Chondrocyte (in vitro differentiated cells): ENCODE measurements at regions not wholly inside any gene's neighbourhood (a gene's known extent, or its start where the extent isn't known, plus 50 kb on each side); places are given as distances from the start of the nearest gene placed in this dataset.

ENCODE experiments used
- DNase-seq: peaks from one replicate; pipeline ENCODE4 v3.0.0; 2021; ENCODE audit warnings: mixed read lengths, low spot score
- H3K27ac Mint-ChIP-seq: one replicate; pipeline ENCODE4 v1.8.0; 2021; ENCODE audit warnings: mild to moderate bottlenecking, moderate library complexity, mixed read lengths; ENCODE audit not compliant: unreplicated experiment
- H3K27me3 Mint-ChIP-seq: 2 replicates; pipeline ENCODE4 v1.8.0; 2021; ENCODE audit warnings: low read depth, mixed read lengths
- H3K36me3 Mint-ChIP-seq: 2 replicates; pipeline ENCODE4 v1.8.0; 2021; ENCODE audit warnings: low read depth, mixed read lengths
- H3K4me1 Mint-ChIP-seq: 2 replicates; pipeline ENCODE4 v1.8.0; 2021; ENCODE audit warnings: low read depth, mild to moderate bottlenecking, mixed read lengths
- H3K4me3 Mint-ChIP-seq: one replicate; pipeline ENCODE4 v1.8.0; 2021; ENCODE audit warnings: mild to moderate bottlenecking, moderate library complexity, mixed read lengths; ENCODE audit not compliant: unreplicated experiment
- H3K9me3 Mint-ChIP-seq: 2 replicates; pipeline ENCODE4 v1.8.0; 2021; ENCODE audit warnings: low read depth, mixed read lengths
- TF ChIP-seq, protein P1 (sequence below): fragments of 200-600 bp; sonication (generic); IDR thresholded peaks from 2 replicates; pipeline ENCODE4 v1.5.0; 2021; ENCODE audit warnings: antibody characterized with exemption, mild to moderate bottlenecking, moderate library complexity

DNA sequence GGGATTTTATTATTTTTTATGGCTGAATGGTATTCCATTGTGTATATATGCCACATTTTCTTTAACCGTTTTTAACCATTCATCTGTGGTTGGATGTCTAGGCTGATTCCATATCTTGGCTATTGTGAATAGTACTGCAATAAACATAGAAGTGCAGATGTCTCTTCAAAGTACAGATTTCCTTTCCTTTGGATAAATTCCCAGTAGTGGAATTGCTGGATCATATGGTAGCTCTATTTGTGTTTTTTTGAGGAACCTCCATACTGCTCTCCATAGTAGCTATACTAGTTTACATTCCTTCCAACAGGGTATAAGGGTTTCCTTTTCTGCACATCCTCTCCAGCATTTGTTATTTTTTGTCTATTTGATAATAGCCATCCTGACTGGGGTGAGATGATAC, 71.9 kb upstream of the SEZ6L start:
- no peak for DNase-seq
- no peaks in the 10 kb centered on the region for H3K36me3 Mint-ChIP-seq
- peaks cover 8% of the 10 kb centered on the region for H3K9me3 Mint-ChIP-seq
- H3K4me1 Mint-ChIP-seq = no peaks in the 10 kb centered on the region
- peaks cover 3% of the 10 kb centered on the region for H3K27me3 Mint-ChIP-seq
- TF ChIP-seq, protein P1, sequence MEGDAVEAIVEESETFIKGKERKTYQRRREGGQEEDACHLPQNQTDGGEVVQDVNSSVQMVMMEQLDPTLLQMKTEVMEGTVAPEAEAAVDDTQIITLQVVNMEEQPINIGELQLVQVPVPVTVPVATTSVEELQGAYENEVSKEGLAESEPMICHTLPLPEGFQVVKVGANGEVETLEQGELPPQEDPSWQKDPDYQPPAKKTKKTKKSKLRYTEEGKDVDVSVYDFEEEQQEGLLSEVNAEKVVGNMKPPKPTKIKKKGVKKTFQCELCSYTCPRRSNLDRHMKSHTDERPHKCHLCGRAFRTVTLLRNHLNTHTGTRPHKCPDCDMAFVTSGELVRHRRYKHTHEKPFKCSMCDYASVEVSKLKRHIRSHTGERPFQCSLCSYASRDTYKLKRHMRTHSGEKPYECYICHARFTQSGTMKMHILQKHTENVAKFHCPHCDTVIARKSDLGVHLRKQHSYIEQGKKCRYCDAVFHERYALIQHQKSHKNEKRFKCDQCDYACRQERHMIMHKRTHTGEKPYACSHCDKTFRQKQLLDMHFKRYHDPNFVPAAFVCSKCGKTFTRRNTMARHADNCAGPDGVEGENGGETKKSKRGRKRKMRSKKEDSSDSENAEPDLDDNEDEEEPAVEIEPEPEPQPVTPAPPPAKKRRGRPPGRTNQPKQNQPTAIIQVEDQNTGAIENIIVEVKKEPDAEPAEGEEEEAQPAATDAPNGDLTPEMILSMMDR = no peak
- no peak overlapping the region for H3K27ac Mint-ChIP-seq
- no peak overlapping the region for H3K4me3 Mint-ChIP-seq

DNA sequence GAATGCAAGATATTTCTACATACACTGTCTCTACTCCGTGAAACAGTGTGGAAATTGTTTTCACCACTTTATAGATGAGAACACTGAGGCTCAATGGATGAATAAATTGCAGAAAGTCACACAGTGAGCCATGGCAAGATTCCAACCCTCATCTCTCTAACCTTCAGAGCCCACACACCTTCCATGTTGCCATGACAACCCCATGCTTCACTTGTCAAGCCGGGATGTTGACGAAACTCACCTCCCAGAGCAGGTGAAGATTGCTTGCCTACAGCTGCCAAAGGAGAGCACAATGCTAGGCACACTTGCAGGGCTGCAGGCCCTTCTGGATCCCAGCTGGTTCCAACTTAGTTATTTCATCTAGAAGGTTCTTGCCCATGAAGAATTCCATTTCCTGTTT, 71.4 kb upstream of the SEZ6L start:
- no peak overlapping the region for H3K4me3 Mint-ChIP-seq
- no peaks in the 10 kb centered on the region for H3K36me3 Mint-ChIP-seq
- DNase-seq = no peak
- no peak overlapping the region for H3K27ac Mint-ChIP-seq
- H3K9me3 Mint-ChIP-seq = peaks cover 8% of the 10 kb centered on the region
- no peaks in the 10 kb centered on the region for H3K27me3 Mint-ChIP-seq
- H3K4me1 Mint-ChIP-seq = no peaks in the 10 kb centered on the region
- TF ChIP-seq, protein P1 = no peak

DNA sequence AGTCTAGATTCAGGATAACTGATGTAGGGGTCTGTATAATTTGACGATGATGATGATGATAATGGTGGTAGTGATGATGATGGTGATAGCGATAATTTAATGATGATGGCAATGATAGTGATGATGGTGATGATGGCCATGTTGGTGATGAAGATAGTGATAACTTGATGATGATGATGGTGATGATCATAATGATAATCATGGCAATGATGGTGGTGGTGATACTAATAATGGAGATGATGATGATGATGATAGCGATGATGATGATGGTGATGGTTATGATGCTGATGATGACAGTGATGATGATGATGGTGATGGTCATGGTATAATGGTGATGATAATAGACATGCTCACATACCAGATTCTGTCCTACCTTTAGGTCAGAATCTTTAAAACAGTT, 66.2 kb upstream of the SEZ6L start:
- Mint-ChIP-seq H3K4me1 (no peaks in the 10 kb centered on the region), H3K4me3 (no peak overlapping the region), H3K36me3 (no peaks in the 10 kb centered on the region), H3K9me3 (no peaks in the 10 kb centered on the region), H3K27ac (no peak overlapping the region), H3K27me3 (no peaks in the 10 kb centered on the region)
- TF ChIP-seq, protein P1 = no peak
- DNase-seq = no peak

DNA sequence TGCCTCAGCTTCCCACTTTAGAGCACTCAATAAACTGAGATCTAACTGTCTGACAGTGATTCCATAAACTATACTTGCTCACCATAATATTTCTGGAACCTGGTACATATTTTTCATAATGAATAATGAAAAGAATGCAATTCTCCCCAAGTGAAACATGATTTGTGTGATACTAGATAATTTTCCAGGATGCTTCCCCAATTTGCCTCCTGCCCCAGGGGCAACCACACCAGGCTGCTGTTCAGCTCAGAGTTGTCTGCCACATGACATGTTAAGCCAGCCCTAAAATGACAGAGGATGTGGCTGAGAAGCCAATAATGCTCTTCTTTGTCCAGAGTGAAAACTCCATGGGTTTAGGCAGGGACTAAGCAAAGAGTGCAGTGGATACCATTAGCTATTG, 62.9 kb upstream of the SEZ6L start:
- H3K4me1 Mint-ChIP-seq = no peaks in the 10 kb centered on the region
- H3K27me3 Mint-ChIP-seq = no peaks in the 10 kb centered on the region
- H3K27ac Mint-ChIP-seq = no peak overlapping the region
- DNase-seq = no peak
- H3K4me3 Mint-ChIP-seq = no peak overlapping the region
- H3K9me3 Mint-ChIP-seq = peaks cover 10% of the 10 kb centered on the region
- TF ChIP-seq, protein P1 = no peak
- H3K36me3 Mint-ChIP-seq = no peaks in the 10 kb centered on the region

DNA sequence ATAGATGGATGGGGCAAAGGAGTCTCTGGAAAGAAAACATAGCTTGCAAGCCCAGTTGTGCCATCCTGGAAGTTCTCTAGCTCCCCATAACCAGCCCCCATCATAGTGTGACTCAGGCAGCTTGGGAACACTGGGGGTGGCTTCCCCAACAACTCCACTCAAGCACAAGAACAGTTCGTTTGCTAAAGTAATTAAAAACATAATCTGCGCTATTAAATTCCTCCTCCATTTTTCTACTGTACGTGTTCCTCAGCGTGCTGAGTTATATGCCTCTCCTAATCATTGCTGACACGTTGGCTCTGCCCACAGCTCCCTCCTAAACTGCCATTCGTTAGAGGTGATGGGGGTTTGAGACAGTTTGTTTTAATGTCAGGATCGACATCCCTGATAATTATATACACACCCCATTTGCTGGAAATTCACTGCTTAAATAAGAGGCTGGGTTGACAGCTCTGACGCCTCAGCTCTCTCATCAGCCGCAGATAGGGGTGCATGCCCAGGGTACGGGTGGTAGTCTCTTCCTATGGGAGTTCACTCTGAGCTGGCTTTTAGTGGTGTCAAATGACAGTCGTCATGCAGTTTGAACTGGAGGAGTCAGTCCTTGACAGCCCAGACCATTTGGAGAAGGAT, 59.5 kb upstream of the SEZ6L start:
- H3K27ac Mint-ChIP-seq = no peak overlapping the region
- no peak overlapping the region for H3K4me3 Mint-ChIP-seq
- H3K36me3 Mint-ChIP-seq = no peaks in the 10 kb centered on the region
- H3K27me3 Mint-ChIP-seq = peaks cover 6% of the 10 kb centered on the region
- DNase-seq = no peak
- TF ChIP-seq, protein P1 = no peak
- peaks cover 14% of the 10 kb centered on the region for H3K9me3 Mint-ChIP-seq
- no peaks in the 10 kb centered on the region for H3K4me1 Mint-ChIP-seq
